Ishikawa (cell line): ENCODE measurements at regions not wholly inside any gene's neighbourhood (a gene's known extent, or its start where the extent isn't known, plus 50 kb on each side); places are given as distances from the start of the nearest gene placed in this dataset.

Experiments used
- CEBPB ChIP-seq: IDR thresholded peaks from 2 replicates; pipeline ENCODE4 v1.6.1; 2012
- CREB1 ChIP-seq: IDR thresholded peaks from 2 replicates; pipeline ENCODE4 v1.6.1; 2012; ENCODE audit warnings: low read depth
- EGR1 ChIP-seq: IDR thresholded peaks from 2 replicates; pipeline ENCODE4 v1.6.1; 2012
- EP300 ChIP-seq: IDR thresholded peaks from 2 replicates; pipeline ENCODE4 v1.6.1; 2012; ENCODE audit warnings: borderline replicate concordance
- FOXM1 ChIP-seq: IDR thresholded peaks from 2 replicates; pipeline ENCODE4 v1.6.1; 2012; ENCODE audit warnings: low read depth, borderline replicate concordance
- NFIC ChIP-seq: IDR thresholded peaks from 2 replicates; pipeline ENCODE4 v1.6.1; 2012
- RAD21 ChIP-seq: IDR thresholded peaks from 2 replicates; pipeline ENCODE4 v1.6.1; 2012; ENCODE audit warnings: low read depth
- TAF1 ChIP-seq: IDR thresholded peaks from 2 replicates; pipeline ENCODE4 v1.6.1; 2012; ENCODE audit warnings: low read depth, mild to moderate bottlenecking
- TCF12 ChIP-seq: IDR thresholded peaks from 2 replicates; pipeline ENCODE4 v1.6.1; 2012; ENCODE audit warnings: low read depth
- TEAD4 ChIP-seq: IDR thresholded peaks from 2 replicates; pipeline ENCODE4 v1.6.1; 2012
- YY1 ChIP-seq: IDR thresholded peaks from 2 replicates; pipeline ENCODE4 v1.6.1; 2012; ENCODE audit warnings: low read depth
- ZBTB7A ChIP-seq: IDR thresholded peaks from 2 replicates; pipeline ENCODE4 v1.6.1; 2012; ENCODE audit warnings: low read depth
- TF ChIP-seq, protein P1 (sequence below): IDR thresholded peaks from 2 replicates; pipeline ENCODE4 v1.6.1; 2012
- TF ChIP-seq, protein P2 (sequence below): IDR thresholded peaks from 2 replicates; pipeline ENCODE4 v1.6.1; 2012; ENCODE audit warnings: low read depth, mild to moderate bottlenecking
- TF ChIP-seq, protein P3 (sequence below): IDR thresholded peaks from 2 replicates; pipeline ENCODE4 v1.6.1; 2012

DNA sequence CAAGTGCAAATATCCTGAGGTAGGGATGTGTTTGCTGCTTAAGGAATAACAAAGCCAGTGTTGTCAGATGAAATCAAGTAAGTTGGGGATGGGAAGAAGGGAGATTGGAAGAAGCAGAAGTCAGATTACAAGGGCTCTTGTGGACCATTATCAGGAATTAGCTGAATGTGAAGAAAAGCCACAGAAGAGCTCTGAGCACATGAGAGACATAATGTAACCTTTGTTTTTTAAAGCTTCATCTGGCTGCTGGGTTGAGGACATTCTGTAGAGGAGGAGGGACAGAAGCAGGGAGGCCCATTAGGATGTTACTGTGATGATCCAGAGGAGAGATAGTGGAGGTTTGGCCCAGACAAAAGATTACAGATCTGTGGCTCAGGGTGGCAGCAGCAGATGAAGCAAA, 111.7 kb downstream of the DUSP10 start:
- TF ChIP-seq, protein P1, sequence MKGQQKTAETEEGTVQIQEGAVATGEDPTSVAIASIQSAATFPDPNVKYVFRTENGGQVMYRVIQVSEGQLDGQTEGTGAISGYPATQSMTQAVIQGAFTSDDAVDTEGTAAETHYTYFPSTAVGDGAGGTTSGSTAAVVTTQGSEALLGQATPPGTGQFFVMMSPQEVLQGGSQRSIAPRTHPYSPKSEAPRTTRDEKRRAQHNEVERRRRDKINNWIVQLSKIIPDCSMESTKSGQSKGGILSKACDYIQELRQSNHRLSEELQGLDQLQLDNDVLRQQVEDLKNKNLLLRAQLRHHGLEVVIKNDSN = no peak

DNA sequence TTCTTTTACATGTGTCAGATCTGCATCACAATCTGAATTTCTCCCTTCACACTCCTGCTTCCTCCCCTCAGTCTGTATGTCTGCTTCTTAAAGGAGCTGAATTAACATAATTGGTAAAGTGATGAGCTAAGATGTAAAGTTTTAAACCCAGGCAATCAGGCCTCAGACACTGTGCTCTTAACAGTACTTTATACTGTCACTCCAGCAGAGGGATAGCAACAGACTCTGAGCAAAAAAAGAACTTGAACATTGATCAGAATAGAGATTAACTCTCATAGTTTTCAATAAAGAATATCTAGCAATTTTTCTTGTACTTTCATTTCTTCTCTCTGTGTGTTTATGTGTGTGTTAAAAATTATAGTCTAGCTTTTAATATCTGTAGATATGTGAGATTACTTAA, 110.3 kb downstream of the DUSP10 start:
- no peak for TF ChIP-seq RAD21
- no peak for TF ChIP-seq NFIC
- no peak for TF ChIP-seq EGR1
- TF ChIP-seq, protein P2, sequence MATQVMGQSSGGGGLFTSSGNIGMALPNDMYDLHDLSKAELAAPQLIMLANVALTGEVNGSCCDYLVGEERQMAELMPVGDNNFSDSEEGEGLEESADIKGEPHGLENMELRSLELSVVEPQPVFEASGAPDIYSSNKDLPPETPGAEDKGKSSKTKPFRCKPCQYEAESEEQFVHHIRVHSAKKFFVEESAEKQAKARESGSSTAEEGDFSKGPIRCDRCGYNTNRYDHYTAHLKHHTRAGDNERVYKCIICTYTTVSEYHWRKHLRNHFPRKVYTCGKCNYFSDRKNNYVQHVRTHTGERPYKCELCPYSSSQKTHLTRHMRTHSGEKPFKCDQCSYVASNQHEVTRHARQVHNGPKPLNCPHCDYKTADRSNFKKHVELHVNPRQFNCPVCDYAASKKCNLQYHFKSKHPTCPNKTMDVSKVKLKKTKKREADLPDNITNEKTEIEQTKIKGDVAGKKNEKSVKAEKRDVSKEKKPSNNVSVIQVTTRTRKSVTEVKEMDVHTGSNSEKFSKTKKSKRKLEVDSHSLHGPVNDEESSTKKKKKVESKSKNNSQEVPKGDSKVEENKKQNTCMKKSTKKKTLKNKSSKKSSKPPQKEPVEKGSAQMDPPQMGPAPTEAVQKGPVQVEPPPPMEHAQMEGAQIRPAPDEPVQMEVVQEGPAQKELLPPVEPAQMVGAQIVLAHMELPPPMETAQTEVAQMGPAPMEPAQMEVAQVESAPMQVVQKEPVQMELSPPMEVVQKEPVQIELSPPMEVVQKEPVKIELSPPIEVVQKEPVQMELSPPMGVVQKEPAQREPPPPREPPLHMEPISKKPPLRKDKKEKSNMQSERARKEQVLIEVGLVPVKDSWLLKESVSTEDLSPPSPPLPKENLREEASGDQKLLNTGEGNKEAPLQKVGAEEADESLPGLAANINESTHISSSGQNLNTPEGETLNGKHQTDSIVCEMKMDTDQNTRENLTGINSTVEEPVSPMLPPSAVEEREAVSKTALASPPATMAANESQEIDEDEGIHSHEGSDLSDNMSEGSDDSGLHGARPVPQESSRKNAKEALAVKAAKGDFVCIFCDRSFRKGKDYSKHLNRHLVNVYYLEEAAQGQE = no peak

DNA sequence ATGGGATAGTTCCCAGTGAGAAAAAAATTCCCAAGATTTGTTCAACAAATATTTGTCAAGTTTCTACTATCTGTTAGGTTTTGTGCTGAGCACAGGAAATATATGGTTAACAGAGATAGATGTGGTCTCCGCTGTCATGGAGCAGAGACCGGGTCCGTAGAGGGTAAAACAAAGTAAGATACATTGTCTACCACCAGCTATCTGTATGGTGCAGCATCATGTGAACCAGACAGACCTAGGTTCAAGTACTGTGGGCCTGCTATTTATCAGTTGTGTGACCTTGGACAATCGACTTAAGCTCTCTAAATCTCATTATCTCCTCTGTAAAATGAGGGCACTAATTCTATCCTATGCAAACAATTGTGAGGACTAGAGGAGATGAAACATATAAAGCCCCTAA, 109.8 kb downstream of the DUSP10 start:
- no peak for TF ChIP-seq EP300
- no peak for TF ChIP-seq CEBPB
- no peak for TF ChIP-seq NFIC
- no peak for TF ChIP-seq RAD21
- no peak for TF ChIP-seq EGR1

DNA sequence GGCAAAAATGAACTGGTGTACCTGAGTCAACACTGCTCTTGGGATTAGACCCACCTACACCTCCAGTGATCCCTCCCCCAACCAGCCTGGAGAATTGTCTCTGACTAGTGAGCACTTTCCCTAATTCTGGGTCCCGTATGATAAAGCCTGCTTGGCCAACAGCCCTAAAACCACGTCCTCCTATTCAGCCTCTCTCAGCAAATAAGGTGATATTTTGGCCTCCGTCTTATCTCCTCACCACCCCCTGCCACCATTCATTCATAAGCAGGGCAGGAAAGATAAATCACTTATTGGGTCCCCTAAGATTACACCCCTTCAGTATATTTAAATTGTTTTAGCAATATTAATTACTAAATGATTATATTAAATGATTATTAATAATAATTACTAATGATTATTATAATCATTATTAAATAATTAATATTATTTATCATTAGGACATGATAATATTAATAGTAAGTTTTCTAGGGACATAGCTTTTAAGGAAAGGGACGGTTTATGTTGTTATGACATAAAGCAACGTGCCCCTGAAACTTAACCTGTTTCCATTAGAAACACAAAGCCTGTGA, 108.0 kb downstream of the DUSP10 start:
- TF ChIP-seq CREB1 (no peak), CEBPB (no peak), YY1 (no peak), FOXM1 (no peak), TEAD4 (no peak), RAD21 (no peak), EGR1 (no peak), TCF12 (no peak), NFIC (no peak), TAF1 (no peak)
- TF ChIP-seq, protein P1 = no peak

DNA sequence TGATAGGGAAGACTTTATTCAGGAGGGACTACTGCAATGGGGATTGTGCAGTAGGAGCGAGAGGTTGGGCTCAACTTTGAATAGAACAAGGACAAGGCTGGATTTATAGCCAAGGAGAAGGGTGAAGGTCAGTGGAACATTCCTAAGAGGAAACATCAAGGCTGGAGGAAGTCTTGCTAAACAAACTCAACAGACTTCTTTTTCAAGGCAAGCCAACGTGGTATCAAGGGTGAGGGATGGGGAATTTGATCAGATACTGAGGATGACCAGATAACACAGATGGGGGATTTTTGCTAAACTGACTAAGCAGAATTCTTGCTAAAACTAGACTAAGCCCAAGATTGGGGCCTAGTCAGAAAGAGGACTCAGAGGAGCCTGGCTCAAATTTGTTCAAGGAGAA, 107.3 kb downstream of the DUSP10 start:
- TF ChIP-seq, protein P3, sequence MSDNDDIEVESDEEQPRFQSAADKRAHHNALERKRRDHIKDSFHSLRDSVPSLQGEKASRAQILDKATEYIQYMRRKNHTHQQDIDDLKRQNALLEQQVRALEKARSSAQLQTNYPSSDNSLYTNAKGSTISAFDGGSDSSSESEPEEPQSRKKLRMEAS = no peak
- no peak for TF ChIP-seq TAF1
- no peak for TF ChIP-seq EP300
- TF ChIP-seq, protein P1 = no peak
- TF ChIP-seq, protein P2 = no peak
- TF ChIP-seq YY1 = no peak
- TF ChIP-seq FOXM1 = no peak

DNA sequence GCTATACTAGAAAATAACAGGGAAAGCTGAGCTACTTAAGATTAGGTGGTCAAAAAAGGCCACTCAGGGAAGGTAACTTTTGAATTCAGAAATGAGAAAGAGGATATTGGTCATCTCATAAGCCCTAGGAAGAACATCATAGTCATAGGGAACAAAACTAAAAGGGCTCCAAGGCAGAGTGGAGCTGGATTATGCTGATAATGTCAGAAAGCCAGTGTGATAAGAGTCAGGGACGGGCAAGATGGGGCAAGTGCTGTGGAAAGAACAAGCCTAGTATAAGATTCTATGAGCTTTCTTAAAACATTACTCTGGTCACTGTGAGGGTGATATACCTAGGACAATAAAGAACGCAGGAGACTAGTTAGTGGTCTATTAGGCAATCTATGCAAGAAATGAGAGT, 106.6 kb downstream of the DUSP10 start:
- no peak for TF ChIP-seq TCF12
- TF ChIP-seq, protein P1 = no peak
- TF ChIP-seq, protein P2 = no peak
- TF ChIP-seq TEAD4 = no peak
- no peak for TF ChIP-seq NFIC
- TF ChIP-seq ZBTB7A = no peak
